Ovary (tissue), 7 donors: ENCODE measurements at regions not wholly inside any gene's neighbourhood (a gene's known extent, or its start where the extent isn't known, plus 50 kb on each side); places are given as distances from the start of the nearest gene placed in this dataset.

Experiments used
- DNase-seq, 5 donors: peaks; one replicate each; pipeline ENCODE4 v3.0.0-alpha.2; 2019 to 2020
- H3K27ac ChIP-seq, 2 donors: fragments of 200-600 bp; one replicate each; pipeline versions ENCODE4 v1.5.1 to v1.8.0; 2019 to 2022
- H3K27me3 ChIP-seq: fragments of 200-600 bp; one replicate; pipeline ENCODE4 v1.8.0; 2022
- H3K36me3 ChIP-seq: fragments of 200-600 bp; sonication (generic); one replicate; pipeline ENCODE4 v1.5.1; 2019
- H3K4me1 ChIP-seq: one replicate; pipeline ENCODE4 v1.8.1; 2013; ENCODE audit warnings: mild to moderate bottlenecking, moderate library complexity; ENCODE audit not compliant: insufficient read depth
- H3K4me3 ChIP-seq: fragments of 200-600 bp; sonication (generic); one replicate; pipeline ENCODE4 v1.5.1; 2017
- H3K9me3 ChIP-seq, 2 donors: fragments of 200-600 bp in 1 of 2; sonication (generic) in 1 of 2; one replicate each; pipeline versions ENCODE4 v1.5.1 to v1.8.1; 2013 to 2019; ENCODE audit warnings: mild to moderate bottlenecking in 1 of 2, moderate library complexity in 1 of 2
- CTCF ChIP-seq, 3 donors: fragments of 450-650 bp in 2 of 3; fragments of 200-600 bp in 1 of 3; IDR thresholded peaks; one replicate each; pipeline versions ENCODE4 v1.5.1 to v1.8.0; 2016 to 2022; ENCODE audit warnings: antibody characterized with exemption in 3 of 3, mild to moderate bottlenecking in 1 of 3
- EP300 ChIP-seq: sonication (generic); formaldehyde crosslinking; IDR thresholded peaks from one replicate; pipeline ENCODE4 v1.6.1; 2017; ENCODE audit warnings: antibody characterized with exemption
- POLR2A ChIP-seq: fragments of 450-650 bp; IDR thresholded peaks from one replicate; pipeline ENCODE4 v1.6.1; 2017; ENCODE audit warnings: antibody characterized with exemption, mild to moderate bottlenecking, moderate library complexity
- WGBS, 3 donors: extraction: QIAGEN DNeasy Blood & Tissue Kit in 1 of 3; methylation state at CpG; one replicate each; pipeline versions ENCODE4 v1.1.5 to v1.1.7; 2013 to 2017; 5-methylcytosine and 5-hydroxymethylcytosine counted together
- intact Hi-C, 4 donors: fragments of 100-400 bp; cut with DNase I; formaldehyde crosslinking; loops; one replicate each; pipeline versions ENCODE4 v1.11.0 to v1.15.1; 2022 to 2023
- donor health status: DM: no; HTN: no; CAD: no; lungs with moderate emphysema.
- donor health status: DM: no; HTN: no; CAD: no.
- donor health status: Bipolar disorder and iron deficiency.
- donor health status: DM: no; HTN: no; CAD: no.
- donor health status: DM: yes; HTN: yes; CAD: no.

DNA sequence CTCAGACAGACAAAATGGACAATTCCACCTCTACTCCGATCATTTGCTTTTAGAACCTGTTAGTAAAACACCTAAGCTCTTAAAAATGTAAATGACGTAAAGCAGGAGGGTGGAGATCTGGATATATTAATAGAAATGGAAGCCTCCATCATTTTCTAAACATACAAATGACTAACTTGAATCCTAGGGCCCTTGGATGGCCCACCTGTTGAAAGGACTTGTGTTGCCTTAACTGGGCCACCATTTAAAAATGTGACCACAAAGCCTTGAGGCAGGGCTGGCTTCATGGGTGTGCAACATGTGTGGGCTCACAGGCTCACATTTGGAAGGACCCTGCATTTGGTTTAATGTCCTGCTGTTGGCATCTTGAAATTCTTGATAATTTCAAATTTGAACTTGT, 131.5 kb upstream of the PRMT8 start:
- H3K36me3 ChIP-seq = no peaks in the 10 kb centered on the region
- TF ChIP-seq POLR2A (no peak), CTCF (IDR thresholded peaks at IDR 0.05) (no peak), EP300 (no peak)
- 94 to 96% (median 95%) methylated on average over 2 of the region's 2 CpGs for WGBS, 3 donors

DNA sequence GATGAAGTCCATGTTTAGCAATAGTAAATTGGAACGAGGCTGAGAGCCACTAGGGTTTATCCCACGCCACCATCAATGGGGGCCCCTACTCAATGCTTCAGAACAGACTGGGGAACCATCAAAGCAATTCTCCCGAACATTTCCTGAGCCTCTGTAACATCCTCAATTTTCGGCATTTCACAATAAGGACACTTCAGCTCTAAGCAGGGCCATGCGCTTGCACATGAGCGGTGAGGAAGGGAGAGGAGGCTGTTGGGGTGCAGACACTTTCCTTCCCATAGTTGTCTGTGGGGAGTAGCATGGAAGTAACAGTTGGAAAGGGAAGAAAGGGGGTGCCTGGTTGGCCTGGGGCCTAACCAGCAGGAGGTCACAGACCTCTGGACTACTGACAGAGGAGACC, 129.9 kb upstream of the PRMT8 start:
- Histone ChIP-seq H3K27me3 (peaks cover 3% of the 10 kb centered on the region), H3K9me3 (no peaks in the 10 kb centered on the region), H3K4me1 (peaks cover 2% of the 10 kb centered on the region), H3K4me3 (no peak overlapping the region), H3K36me3 (no peaks in the 10 kb centered on the region), H3K27ac (no peak overlapping the region)
- intact Hi-C loops = no loop called here
- TF ChIP-seq EP300 (no peak), POLR2A (no peak), CTCF (IDR thresholded peaks at IDR 0.05) (no peak)
- DNase-seq = no peak
- 92 to 95% (median 93%) methylated on average over 6 of the region's 6 CpGs for WGBS, 3 donors

More for the DNA sequence above, 131.5 kb upstream of the PRMT8 start:
- H3K4me1 ChIP-seq = no peaks in the 10 kb centered on the region
- no peak overlapping the region for H3K4me3 ChIP-seq
- no peak overlapping the region for H3K27ac ChIP-seq
- H3K9me3 ChIP-seq = no peaks in the 10 kb centered on the region
- DNase-seq = no peak
- H3K27me3 ChIP-seq = no peaks in the 10 kb centered on the region
- intact Hi-C loops = no loop called here

DNA sequence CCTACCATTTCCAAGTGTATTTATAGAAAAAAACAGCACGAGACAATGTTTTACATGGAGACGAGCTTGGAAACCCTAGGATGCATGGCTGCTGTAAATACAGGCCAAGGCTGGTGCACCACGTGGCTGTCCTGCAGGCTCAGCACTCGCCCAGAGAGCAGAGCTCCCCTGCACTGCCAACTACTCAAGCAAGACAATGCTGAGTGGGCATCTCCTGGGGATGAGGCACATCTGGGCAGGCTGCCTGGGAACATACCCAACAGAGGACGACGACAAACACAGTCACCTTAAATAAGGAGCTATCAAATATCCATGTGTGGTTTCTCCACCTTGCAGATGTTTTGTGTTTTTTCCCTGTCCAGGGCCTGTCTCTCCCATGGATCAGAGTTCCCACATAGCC, 128.3 kb upstream of the PRMT8 start:
- intact Hi-C loops = no loop called here
- Histone ChIP-seq H3K36me3 (no peaks in the 10 kb centered on the region), H3K4me1 (peaks cover 2% of the 10 kb centered on the region), H3K9me3 (no peaks in the 10 kb centered on the region), H3K27me3 (peaks cover 3% of the 10 kb centered on the region), H3K4me3 (no peak overlapping the region), H3K27ac (no peak overlapping the region)
- DNase-seq = no peak
- no peak for TF ChIP-seq CTCF (IDR thresholded peaks at IDR 0.05)
- TF ChIP-seq EP300 = no peak
- TF ChIP-seq POLR2A = no peak
- WGBS, 3 donors = 75 to 78% (median 75%) methylated on average over 6 of the region's 6 CpGs

DNA sequence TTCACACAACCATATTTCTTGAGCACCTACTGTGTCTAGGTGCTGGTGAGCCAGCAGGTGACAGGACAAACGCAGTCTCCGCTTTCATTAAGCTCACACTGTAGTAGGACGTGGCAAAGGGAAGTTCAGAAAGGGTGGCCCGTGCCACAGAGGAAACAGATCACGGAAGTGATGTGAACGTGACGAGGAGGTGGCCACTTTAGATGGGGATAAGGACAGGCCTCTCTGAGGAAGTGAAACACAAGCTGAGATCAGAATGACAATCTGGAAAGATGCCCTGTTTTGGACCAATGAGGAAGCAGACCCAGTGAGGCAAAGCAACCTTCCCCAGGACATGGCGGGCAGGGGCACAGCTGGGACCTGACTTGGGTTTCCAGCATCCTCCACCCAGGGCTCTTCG, 127.4 kb upstream of the PRMT8 start:
- no peak overlapping the region for H3K27ac ChIP-seq
- H3K4me3 ChIP-seq = no peak overlapping the region
- H3K4me1 ChIP-seq = peaks cover 2% of the 10 kb centered on the region
- H3K9me3 ChIP-seq = no peaks in the 10 kb centered on the region
- intact Hi-C loops = no loop called here
- H3K36me3 ChIP-seq = no peaks in the 10 kb centered on the region
- H3K27me3 ChIP-seq = peaks cover 3% of the 10 kb centered on the region
- no peak for TF ChIP-seq CTCF (IDR thresholded peaks at IDR 0.05)
- TF ChIP-seq EP300 = no peak
- TF ChIP-seq POLR2A = no peak
- 88 to 97% (median 95%) methylated on average over 9 of the region's 9 CpGs for WGBS, 3 donors
- DNase-seq = no peak

DNA sequence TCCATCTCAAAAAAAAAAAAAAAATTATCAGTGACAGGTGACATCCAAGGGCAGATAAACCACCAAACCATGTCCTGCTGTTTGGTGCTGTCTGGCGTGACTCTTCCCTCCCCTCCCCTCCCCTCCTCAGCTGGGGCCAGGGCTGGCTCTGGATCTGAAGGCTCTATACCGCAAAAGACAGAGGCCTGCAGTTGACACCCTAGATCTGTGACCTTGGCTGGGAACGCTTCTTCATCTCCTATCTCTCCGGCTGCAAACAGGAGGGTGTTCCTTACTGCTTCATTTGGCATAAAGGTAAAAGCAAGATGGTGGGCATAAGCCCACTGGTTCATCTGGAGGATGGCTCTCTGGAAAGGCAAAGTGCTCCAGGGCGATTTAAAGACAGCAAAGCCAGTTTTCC, 126.8 kb upstream of the PRMT8 start:
- H3K9me3 ChIP-seq = no peaks in the 10 kb centered on the region
- no peak for DNase-seq
- no peaks in the 10 kb centered on the region for H3K36me3 ChIP-seq
- H3K4me1 ChIP-seq = peaks cover 2% of the 10 kb centered on the region
- H3K27me3 ChIP-seq = peaks cover 3% of the 10 kb centered on the region
- intact Hi-C loops = no loop called here
- no peak for TF ChIP-seq EP300
- no peak for TF ChIP-seq CTCF (IDR thresholded peaks at IDR 0.05)
- TF ChIP-seq POLR2A = no peak
- no peak overlapping the region for H3K4me3 ChIP-seq
- 55 to 75% (median 62%) methylated on average over 5 of the region's 5 CpGs for WGBS, 3 donors
- no peak overlapping the region for H3K27ac ChIP-seq
